C4-2B (cell line): ENCODE measurements at regions not wholly inside any gene's neighbourhood (a gene's known extent, or its start where the extent isn't known, plus 50 kb on each side); places are given as distances from the start of the nearest gene placed in this dataset.

ENCODE experiments used
- CTCF ChIP-seq: fragments of 450-650 bp; conservative IDR thresholded peaks from 2 replicates; pipeline ENCODE4 v1.5.1; 2017; ENCODE audit warnings: mild to moderate bottlenecking
- ZFX ChIP-seq: fragments of 450-650 bp; IDR thresholded peaks from 2 replicates; pipeline ENCODE4 v1.6.1; 2017

- TF ChIP-seq CTCF (no peak), ZFX (no peak)
These were observed 553.3 kb upstream of the USP24 start for GRCh38 chr1:55768327-55768952.
